ENCODE measurements at regions not wholly inside any gene's neighbourhood (a gene's known extent, or its start where the extent isn't known, plus 50 kb on each side); places are given as distances from the start of the nearest gene placed in this dataset.

DNA sequence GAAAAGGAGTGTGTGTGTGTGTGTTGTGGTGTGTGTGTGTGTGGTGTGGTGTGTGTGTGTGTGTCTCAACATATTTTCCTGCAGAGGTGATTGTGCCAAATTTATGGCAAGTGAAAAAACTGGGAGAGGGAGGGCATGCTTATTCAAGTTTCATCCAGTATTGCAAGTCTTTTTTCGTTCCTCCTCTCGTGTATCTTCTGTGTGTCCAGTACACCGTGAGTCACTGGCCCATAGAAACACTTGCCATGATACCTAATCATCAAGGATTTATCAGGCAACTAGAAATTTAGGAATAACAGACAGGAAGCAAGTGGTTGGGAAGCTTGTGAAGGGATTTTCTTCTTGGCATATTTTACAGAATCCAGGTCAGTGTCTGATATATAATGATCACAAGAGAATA lies 820.5 kb downstream of the GATA3 start:
- Histone ChIP-seq H3K36me3 (ENCODE audit: control insufficient read depth in 2 of 2, insufficient read depth in 2 of 2, low read length in 1 of 2) (no peaks in the 10 kb centered on the region), H3K27me3 (replicated peaks in 1 of 2; ENCODE audit: control insufficient read depth in 2 of 2, insufficient read depth in 2 of 2, low read length in 1 of 2) (no peaks in the 10 kb centered on the region), H3K4me2 (ENCODE audit: control insufficient read depth, insufficient read depth) (no peak overlapping the region), H3K9ac (ENCODE audit: control insufficient read depth, insufficient read depth, low read length) (no peak overlapping the region), H4K20me1 (ENCODE audit: control insufficient read depth, insufficient read depth) (no peaks in the 10 kb centered on the region), H3K4me3 (no peak overlapping the region), H2AFZ (ENCODE audit: control insufficient read depth, low read depth, low read length) (no peak overlapping the region), H3K9me3 (replicated peaks; ENCODE audit: control insufficient read depth, insufficient read depth, low read length) (no peaks in the 10 kb centered on the region), H3K4me1 (ENCODE audit: control insufficient read depth, insufficient read depth, low read length) (no peaks in the 10 kb centered on the region), H3K79me2 (ENCODE audit: control insufficient read depth, insufficient read depth, low read length) (no peaks in the 10 kb centered on the region), H3K27ac (ENCODE audit: control insufficient read depth, insufficient read depth) (no peak overlapping the region)
- CTCF ChIA-PET: no interaction called here
- POLR2A ChIA-PET: no interaction called here
- RAD21 ChIA-PET (ENCODE audit: unreplicated experiment): no interaction called here
- FAIRE-seq (no peak), DNase-seq (ENCODE audit: low read depth, low spot score) (no peak), ATAC-seq (no peak)
- in situ Hi-C loops (cut with MboI) (no loop called here), intact Hi-C loops (cut with micrococcal nuclease; ENCODE audit: unreplicated experiment) (no loop called here)
- BruUV-seq (replicated peaks): no TSS peak
- SMC1A ChIA-PET (ENCODE audit: uncharacterized antibody, unreplicated experiment): no interaction called here
- 3% methylated on average over 3 of the region's 3 CpGs for WGBS (ENCODE audit: insufficient coverage, insufficient replicate concordance, low lambda C conversion rate, missing lambda C conversion rate)
- TF ChIP-seq BRCA1 (IDR thresholded peaks at IDR 0.05; ENCODE audit: low read depth, low read length) (no peak), TARDBP (IDR thresholded peaks at IDR 0.05; ENCODE audit: borderline replicate concordance) (no peak), CHD1 (IDR thresholded peaks at IDR 0.05; ENCODE audit: low read depth, low read length) (no peak), IKZF1 (conservative IDR thresholded peaks at IDR 0.05) (no peak), RAD21 (IDR thresholded peaks at IDR 0.05; ENCODE audit: insufficient read depth, low read depth, low read length) (no peak), KAT2A (conservative IDR thresholded peaks at IDR 0.05; ENCODE audit: control insufficient read depth, low read depth, low read length) (no peak), ZNF24 (IDR thresholded peaks at IDR 0.05) (no peak), SP1 (IDR thresholded peaks at IDR 0.05; ENCODE audit: low read depth, low read length) (no peak), JUND (IDR thresholded peaks at IDR 0.05; ENCODE audit: low read depth, low read length) (no peak), ZNF384 (IDR thresholded peaks at IDR 0.05; ENCODE audit: borderline replicate concordance, low read depth, low read length) (no peak)
- TF ChIP-seq, protein P1, sequence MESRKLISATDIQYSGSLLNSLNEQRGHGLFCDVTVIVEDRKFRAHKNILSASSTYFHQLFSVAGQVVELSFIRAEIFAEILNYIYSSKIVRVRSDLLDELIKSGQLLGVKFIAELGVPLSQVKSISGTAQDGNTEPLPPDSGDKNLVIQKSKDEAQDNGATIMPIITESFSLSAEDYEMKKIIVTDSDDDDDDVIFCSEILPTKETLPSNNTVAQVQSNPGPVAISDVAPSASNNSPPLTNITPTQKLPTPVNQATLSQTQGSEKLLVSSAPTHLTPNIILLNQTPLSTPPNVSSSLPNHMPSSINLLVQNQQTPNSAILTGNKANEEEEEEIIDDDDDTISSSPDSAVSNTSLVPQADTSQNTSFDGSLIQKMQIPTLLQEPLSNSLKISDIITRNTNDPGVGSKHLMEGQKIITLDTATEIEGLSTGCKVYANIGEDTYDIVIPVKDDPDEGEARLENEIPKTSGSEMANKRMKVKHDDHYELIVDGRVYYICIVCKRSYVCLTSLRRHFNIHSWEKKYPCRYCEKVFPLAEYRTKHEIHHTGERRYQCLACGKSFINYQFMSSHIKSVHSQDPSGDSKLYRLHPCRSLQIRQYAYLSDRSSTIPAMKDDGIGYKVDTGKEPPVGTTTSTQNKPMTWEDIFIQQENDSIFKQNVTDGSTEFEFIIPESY (IDR thresholded peaks at IDR 0.05): no peak
- TF ChIP-seq, protein P2, sequence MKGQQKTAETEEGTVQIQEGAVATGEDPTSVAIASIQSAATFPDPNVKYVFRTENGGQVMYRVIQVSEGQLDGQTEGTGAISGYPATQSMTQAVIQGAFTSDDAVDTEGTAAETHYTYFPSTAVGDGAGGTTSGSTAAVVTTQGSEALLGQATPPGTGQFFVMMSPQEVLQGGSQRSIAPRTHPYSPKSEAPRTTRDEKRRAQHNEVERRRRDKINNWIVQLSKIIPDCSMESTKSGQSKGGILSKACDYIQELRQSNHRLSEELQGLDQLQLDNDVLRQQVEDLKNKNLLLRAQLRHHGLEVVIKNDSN (IDR thresholded peaks at IDR 0.05; ENCODE audit: borderline replicate concordance, extremely low read length, insufficient read depth, low read depth, low read length): no peak
- TF ChIP-seq, protein P3, sequence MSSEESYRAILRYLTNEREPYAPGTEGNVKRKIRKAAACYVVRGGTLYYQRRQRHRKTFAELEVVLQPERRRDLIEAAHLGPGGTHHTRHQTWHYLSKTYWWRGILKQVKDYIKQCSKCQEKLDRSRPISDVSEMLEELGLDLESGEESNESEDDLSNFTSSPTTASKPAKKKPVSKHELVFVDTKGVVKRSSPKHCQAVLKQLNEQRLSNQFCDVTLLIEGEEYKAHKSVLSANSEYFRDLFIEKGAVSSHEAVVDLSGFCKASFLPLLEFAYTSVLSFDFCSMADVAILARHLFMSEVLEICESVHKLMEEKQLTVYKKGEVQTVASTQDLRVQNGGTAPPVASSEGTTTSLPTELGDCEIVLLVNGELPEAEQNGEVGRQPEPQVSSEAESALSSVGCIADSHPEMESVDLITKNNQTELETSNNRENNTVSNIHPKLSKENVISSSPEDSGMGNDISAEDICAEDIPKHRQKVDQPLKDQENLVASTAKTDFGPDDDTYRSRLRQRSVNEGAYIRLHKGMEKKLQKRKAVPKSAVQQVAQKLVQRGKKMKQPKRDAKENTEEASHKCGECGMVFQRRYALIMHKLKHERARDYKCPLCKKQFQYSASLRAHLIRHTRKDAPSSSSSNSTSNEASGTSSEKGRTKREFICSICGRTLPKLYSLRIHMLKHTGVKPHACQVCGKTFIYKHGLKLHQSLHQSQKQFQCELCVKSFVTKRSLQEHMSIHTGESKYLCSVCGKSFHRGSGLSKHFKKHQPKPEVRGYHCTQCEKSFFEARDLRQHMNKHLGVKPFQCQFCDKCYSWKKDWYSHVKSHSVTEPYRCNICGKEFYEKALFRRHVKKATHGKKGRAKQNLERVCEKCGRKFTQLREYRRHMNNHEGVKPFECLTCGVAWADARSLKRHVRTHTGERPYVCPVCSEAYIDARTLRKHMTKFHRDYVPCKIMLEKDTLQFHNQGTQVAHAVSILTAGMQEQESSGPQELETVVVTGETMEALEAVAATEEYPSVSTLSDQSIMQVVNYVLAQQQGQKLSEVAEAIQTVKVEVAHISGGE (CRISPR knock-in tag; IDR thresholded peaks at IDR 0.05): no peak
- TF ChIP-seq, protein P4, sequence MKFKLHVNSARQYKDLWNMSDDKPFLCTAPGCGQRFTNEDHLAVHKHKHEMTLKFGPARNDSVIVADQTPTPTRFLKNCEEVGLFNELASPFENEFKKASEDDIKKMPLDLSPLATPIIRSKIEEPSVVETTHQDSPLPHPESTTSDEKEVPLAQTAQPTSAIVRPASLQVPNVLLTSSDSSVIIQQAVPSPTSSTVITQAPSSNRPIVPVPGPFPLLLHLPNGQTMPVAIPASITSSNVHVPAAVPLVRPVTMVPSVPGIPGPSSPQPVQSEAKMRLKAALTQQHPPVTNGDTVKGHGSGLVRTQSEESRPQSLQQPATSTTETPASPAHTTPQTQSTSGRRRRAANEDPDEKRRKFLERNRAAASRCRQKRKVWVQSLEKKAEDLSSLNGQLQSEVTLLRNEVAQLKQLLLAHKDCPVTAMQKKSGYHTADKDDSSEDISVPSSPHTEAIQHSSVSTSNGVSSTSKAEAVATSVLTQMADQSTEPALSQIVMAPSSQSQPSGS (IDR thresholded peaks at IDR 0.05; ENCODE audit: low read length): no peak
- TF ChIP-seq, protein P5, sequence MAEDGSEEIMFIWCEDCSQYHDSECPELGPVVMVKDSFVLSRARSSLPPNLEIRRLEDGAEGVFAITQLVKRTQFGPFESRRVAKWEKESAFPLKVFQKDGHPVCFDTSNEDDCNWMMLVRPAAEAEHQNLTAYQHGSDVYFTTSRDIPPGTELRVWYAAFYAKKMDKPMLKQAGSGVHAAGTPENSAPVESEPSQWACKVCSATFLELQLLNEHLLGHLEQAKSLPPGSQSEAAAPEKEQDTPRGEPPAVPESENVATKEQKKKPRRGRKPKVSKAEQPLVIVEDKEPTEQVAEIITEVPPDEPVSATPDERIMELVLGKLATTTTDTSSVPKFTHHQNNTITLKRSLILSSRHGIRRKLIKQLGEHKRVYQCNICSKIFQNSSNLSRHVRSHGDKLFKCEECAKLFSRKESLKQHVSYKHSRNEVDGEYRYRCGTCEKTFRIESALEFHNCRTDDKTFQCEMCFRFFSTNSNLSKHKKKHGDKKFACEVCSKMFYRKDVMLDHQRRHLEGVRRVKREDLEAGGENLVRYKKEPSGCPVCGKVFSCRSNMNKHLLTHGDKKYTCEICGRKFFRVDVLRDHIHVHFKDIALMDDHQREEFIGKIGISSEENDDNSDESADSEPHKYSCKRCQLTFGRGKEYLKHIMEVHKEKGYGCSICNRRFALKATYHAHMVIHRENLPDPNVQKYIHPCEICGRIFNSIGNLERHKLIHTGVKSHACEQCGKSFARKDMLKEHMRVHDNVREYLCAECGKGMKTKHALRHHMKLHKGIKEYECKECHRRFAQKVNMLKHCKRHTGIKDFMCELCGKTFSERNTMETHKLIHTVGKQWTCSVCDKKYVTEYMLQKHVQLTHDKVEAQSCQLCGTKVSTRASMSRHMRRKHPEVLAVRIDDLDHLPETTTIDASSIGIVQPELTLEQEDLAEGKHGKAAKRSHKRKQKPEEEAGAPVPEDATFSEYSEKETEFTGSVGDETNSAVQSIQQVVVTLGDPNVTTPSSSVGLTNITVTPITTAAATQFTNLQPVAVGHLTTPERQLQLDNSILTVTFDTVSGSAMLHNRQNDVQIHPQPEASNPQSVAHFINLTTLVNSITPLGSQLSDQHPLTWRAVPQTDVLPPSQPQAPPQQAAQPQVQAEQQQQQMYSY (CRISPR knock-in tag; IDR thresholded peaks at IDR 0.05): no peak
